ENCODE measurements at regions not wholly inside any gene's neighbourhood (a gene's known extent, or its start where the extent isn't known, plus 50 kb on each side); places are given as distances from the start of the nearest gene placed in this dataset.
"Not testable (repeated sequence)": the region's sequence is repeated elsewhere in the genome, so short reads cannot be mapped to it uniquely, and the experiment has no call there.

DNA sequence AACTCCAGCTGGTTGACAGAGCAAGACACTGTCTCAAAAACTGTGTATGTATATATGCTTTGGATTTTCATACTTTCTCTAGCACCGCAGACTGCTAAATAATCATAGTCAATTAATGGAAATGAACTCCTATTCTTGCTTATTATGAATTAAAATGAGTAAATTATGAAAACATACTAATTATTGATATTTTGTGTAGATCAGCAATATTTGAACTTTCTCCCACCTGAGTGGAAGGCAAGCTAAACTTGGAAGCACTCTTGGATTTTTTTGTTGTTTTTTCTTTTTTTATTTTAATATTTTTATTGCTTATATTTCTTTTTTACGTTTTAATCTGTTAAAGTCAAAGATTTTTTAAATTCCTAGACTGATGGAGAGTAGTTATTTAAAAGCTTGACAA is 201.7 kb downstream of the CDRT15L2 start:
- H3K36me3 ChIP-seq (ENCODE audit: control insufficient read depth, insufficient read depth, low read length): no peaks in the 10 kb centered on the region
- no CpG with 5 or more reads among the region's 2 CpGs for WGBS (ENCODE audit: insufficient coverage)
- H3K4me1 ChIP-seq (ENCODE audit: control insufficient read depth, insufficient read depth, low read length): peaks cover 6% of the 10 kb centered on the region
- no peak overlapping the region for H3K4me3 ChIP-seq (ENCODE audit: low read depth, low read length)
- H3K9me3 ChIP-seq (ENCODE audit: control insufficient read depth, insufficient read depth, low read length): no peaks in the 10 kb centered on the region
- no peak for DNase-seq (ENCODE audit: low read depth in 4 of 6, low spot score in 6 of 6)
- peaks cover 4% of the 10 kb centered on the region for H3K27me3 ChIP-seq (ENCODE audit: control insufficient read depth, insufficient read depth, low read length)
- H3K27ac ChIP-seq (ENCODE audit: low read depth, low read length): no peak overlapping the region

DNA sequence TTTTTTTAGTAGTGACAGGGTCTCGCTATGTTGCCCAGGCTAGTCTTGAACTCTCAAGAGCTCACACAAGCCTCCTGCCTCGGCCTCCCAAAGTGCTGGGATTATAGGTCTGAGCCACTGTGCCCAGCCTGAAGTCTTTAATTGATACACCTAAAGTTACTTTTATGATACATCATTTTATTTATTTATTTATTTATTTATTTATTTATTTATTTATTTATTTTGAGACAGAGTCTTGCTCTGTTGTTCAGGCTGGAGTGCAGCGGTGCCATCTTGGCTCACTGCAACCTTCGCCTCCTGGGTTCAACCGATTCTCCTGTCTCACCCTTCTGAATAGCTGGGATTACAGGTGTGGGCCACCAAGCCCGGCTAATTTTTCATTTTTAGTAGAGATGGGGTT is 202.3 kb downstream of the CDRT15L2 start:
- not testable (repeated sequence) for H3K36me3 ChIP-seq (ENCODE audit: control insufficient read depth, insufficient read depth, low read length); DNase-seq (ENCODE audit: low read depth in 4 of 6, low spot score in 6 of 6); H3K27me3 ChIP-seq (ENCODE audit: control insufficient read depth, insufficient read depth, low read length); H3K27ac ChIP-seq (ENCODE audit: low read depth, low read length); H3K9me3 ChIP-seq (ENCODE audit: control insufficient read depth, insufficient read depth, low read length); H3K4me3 ChIP-seq (ENCODE audit: low read depth, low read length); H3K4me1 ChIP-seq (ENCODE audit: control insufficient read depth, insufficient read depth, low read length)
- 96% methylated on average over 4 of the region's 6 CpGs for WGBS (ENCODE audit: insufficient coverage)

DNA sequence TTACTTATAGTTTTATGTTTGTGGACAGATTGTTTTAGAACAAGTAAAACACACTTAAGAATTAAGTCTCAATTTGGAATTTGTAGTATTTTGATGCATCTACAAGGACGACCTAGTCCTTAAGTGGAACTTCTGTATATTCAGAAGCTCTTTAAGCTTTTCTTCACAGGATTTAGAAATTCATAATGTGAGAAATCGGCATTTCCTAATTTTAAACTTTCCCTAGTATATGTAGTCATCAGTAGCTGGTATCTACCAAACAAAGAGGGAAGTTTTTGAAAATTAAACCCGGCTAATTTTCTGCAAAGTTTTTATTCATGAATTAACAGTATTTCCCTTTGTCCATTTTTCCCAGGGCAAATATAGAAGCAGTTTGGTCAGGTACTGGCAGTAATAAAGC is 203.6 kb downstream of the CDRT15L2 start:
- H3K9me3 ChIP-seq (ENCODE audit: control insufficient read depth, insufficient read depth, low read length): no peaks in the 10 kb centered on the region

DNA sequence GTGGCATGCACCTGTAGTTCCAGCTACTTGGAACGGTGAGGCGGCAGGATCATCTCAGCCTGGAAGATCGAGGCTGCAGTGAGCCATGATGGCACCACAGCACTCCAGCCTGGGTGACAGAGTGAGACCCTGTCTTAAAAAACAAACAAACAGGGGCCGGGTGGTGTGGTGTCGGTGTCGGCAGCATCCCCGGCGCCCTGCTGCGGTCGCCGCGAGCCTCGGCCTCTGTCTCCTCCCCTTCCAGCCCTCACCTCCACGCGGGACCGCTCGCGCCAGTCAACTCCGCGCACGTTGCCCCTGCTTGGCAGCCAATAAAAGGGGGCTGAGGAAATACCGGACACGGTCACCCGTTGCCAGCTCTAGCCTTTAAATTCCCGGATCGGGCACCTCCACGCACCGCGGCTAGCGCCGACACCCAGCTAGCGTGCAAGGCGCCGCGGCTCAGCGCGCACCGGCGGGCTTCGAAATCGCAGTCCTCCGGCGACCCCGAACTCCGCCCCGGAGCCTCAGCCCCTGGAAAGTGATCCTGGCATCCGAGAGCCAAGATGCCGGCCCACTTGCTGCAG is 204.7 kb downstream of the CDRT15L2 start:
- no peak overlapping the region for H3K4me3 ChIP-seq (ENCODE audit: low read depth, low read length)
- peak in 1 of 6 donors; percentile 5 for DNase-seq (ENCODE audit: low read depth in 4 of 6, low spot score in 6 of 6)
- H3K4me1 ChIP-seq (ENCODE audit: control insufficient read depth, insufficient read depth, low read length): peaks cover 6% of the 10 kb centered on the region
- H3K27me3 ChIP-seq (ENCODE audit: control insufficient read depth, insufficient read depth, low read length): peaks cover 4% of the 10 kb centered on the region
- H3K9me3 ChIP-seq (ENCODE audit: control insufficient read depth, insufficient read depth, low read length): no peaks in the 10 kb centered on the region
- WGBS (ENCODE audit: insufficient coverage): 20% methylated on average over 45 of the region's 48 CpGs
- no peaks in the 10 kb centered on the region for H3K36me3 ChIP-seq (ENCODE audit: control insufficient read depth, insufficient read depth, low read length)
- no peak overlapping the region for H3K27ac ChIP-seq (ENCODE audit: low read depth, low read length)

More for the DNA sequence above, 203.6 kb downstream of the CDRT15L2 start:
- no peak for DNase-seq (ENCODE audit: low read depth in 4 of 6, low spot score in 6 of 6)
- no CpG with 5 or more reads among the region's 3 CpGs for whole genome bisulfite sequencing (ENCODE audit: insufficient coverage)
- Histone ChIP-seq H3K4me3 (ENCODE audit: low read depth, low read length) (no peak overlapping the region), H3K27me3 (ENCODE audit: control insufficient read depth, insufficient read depth, low read length) (peaks cover 4% of the 10 kb centered on the region), H3K27ac (ENCODE audit: low read depth, low read length) (no peak overlapping the region), H3K36me3 (ENCODE audit: control insufficient read depth, insufficient read depth, low read length) (no peaks in the 10 kb centered on the region), H3K4me1 (ENCODE audit: control insufficient read depth, insufficient read depth, low read length) (peaks cover 6% of the 10 kb centered on the region)

DNA sequence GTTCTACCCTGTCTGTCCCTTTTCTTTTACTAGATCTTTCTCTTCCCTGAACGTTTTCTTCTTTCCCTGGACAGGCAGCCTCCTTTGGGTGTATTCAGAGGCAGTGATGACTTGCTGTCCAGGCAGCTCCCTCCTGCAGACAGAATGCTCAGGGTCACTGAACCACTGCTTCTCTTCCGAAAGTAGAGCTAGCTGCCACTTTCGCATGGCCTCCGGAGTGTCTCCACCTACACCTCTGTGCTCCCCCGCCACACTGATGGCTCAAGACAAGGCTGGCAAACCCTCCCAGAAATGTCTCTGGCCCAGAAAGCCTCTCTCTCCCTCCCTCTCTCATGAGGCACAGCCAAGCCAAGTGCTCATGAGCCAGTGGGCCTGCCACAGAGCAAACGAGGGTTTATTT is 207.8 kb downstream of the CDRT15L2 start:
- WGBS (ENCODE audit: insufficient coverage): 89% methylated on average over 6 of the region's 6 CpGs
- Histone ChIP-seq H3K4me3 (ENCODE audit: low read depth, low read length) (no peak overlapping the region), H3K36me3 (ENCODE audit: control insufficient read depth, insufficient read depth, low read length) (no peaks in the 10 kb centered on the region), H3K4me1 (ENCODE audit: control insufficient read depth, insufficient read depth, low read length) (peaks cover 6% of the 10 kb centered on the region), H3K27me3 (ENCODE audit: control insufficient read depth, insufficient read depth, low read length) (peaks cover 4% of the 10 kb centered on the region), H3K27ac (ENCODE audit: low read depth, low read length) (no peak overlapping the region), H3K9me3 (ENCODE audit: control insufficient read depth, insufficient read depth, low read length) (no peaks in the 10 kb centered on the region)
- no peak for DNase-seq (ENCODE audit: low read depth in 4 of 6, low spot score in 6 of 6)

DNA sequence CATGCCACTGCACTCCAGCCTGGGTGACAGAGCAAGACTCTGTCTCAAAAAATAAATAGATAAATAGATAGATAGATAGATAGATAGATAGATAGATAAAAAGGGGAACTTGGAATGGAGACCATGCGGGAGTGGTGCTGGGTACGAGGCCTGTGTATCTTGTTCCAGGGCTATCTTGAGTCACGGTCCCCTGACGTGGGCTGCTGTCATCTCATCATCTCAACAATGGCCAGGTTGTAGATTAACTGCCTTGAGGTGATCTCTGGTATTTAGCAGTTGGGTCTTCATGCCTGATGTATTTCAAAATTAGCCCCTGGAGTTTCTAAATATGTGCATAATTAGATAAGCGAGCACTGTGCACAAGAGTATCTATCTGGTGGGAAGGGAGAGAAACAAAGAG is 212.1 kb downstream of the CDRT15L2 start:
- Histone ChIP-seq H3K4me1 (ENCODE audit: control insufficient read depth, insufficient read depth, low read length) (no peaks in the 10 kb centered on the region), H3K9me3 (ENCODE audit: control insufficient read depth, insufficient read depth, low read length) (no peaks in the 10 kb centered on the region), H3K36me3 (ENCODE audit: control insufficient read depth, insufficient read depth, low read length) (no peaks in the 10 kb centered on the region), H3K4me3 (ENCODE audit: low read depth, low read length) (no peak overlapping the region), H3K27me3 (ENCODE audit: control insufficient read depth, insufficient read depth, low read length) (no peaks in the 10 kb centered on the region), H3K27ac (ENCODE audit: low read depth, low read length) (no peak overlapping the region)
- WGBS (ENCODE audit: insufficient coverage): 100% methylated on average over 2 of the region's 5 CpGs
- no peak for DNase-seq (ENCODE audit: low read depth in 4 of 6, low spot score in 6 of 6)

DNA sequence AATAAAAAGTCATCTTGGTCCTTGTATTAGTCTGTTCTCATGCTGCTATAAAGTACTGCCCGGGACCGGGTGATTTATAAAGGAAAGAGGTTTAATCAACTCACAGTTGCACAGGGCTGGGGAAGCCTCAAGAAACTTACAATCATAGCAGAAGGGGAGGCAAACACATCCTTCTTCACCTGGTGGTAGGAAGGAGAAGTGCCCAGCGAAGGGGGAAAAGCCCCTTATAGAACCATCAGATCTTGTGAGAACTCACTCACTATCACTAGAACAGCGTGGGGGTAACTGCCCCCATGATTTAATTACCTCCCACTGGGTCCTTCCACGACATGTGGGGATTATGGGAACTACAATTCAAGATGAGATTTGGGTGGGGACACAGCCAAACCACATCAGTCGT is 215.0 kb downstream of the CDRT15L2 start:
- WGBS (ENCODE audit: insufficient coverage): 100% methylated on average over 2 of the region's 6 CpGs
- H3K4me3 ChIP-seq (ENCODE audit: low read depth, low read length); H3K27me3 ChIP-seq (ENCODE audit: control insufficient read depth, insufficient read depth, low read length); H3K36me3 ChIP-seq (ENCODE audit: control insufficient read depth, insufficient read depth, low read length); H3K27ac ChIP-seq (ENCODE audit: low read depth, low read length); H3K4me1 ChIP-seq (ENCODE audit: control insufficient read depth, insufficient read depth, low read length); H3K9me3 ChIP-seq (ENCODE audit: control insufficient read depth, insufficient read depth, low read length); DNase-seq (ENCODE audit: low read depth in 4 of 6, low spot score in 6 of 6): not testable (repeated sequence)

DNA sequence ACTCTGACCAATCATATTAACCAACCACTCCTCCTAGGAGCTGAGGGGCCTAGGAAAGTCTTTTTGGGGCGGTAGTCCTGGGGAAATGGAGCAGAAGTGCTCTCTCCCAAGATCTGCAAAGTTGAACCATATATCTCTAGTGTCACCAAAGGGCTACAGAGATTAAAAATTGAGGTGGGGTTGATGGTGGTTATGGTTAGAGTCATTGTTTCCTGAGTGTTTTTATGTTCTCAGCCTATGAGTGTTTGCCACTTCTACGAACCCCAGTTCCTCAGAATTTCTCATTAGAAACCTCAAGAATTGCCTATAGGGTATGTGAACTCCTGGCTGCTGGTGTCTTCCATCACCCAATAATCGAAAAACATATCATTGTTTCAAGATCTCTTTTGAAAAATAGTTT is 217.8 kb downstream of the CDRT15L2 start:
- Histone ChIP-seq H3K27me3 (ENCODE audit: control insufficient read depth, insufficient read depth, low read length) (no peaks in the 10 kb centered on the region), H3K4me3 (ENCODE audit: low read depth, low read length) (no peak overlapping the region), H3K4me1 (ENCODE audit: control insufficient read depth, insufficient read depth, low read length) (no peaks in the 10 kb centered on the region), H3K9me3 (ENCODE audit: control insufficient read depth, insufficient read depth, low read length) (no peaks in the 10 kb centered on the region), H3K27ac (ENCODE audit: low read depth, low read length) (no peak overlapping the region), H3K36me3 (ENCODE audit: control insufficient read depth, insufficient read depth, low read length) (no peaks in the 10 kb centered on the region)
- no peak for DNase-seq (ENCODE audit: low read depth in 4 of 6, low spot score in 6 of 6)
- WGBS (ENCODE audit: insufficient coverage): no CpG with 5 or more reads among the region's 3 CpGs

DNA sequence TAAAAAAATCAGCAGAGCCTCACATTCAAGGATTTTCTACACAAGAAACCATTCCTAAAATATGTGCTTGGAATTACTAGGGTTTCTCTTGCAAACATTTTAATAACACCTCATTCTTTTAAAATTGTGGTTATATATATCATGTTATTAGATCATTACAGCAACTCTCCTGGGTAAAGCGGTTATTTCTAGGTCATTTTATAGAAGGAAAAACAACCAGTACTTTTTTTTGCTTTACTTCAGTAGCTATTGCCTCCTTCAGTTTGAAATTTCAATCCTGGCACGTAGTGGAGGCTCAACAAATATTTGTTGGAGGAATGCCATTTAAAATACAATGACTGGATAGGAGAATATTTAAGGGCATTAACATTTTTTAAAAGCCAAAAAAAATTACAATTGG is 220.6 kb downstream of the CDRT15L2 start:
- H3K4me3 ChIP-seq (ENCODE audit: low read depth, low read length): no peak overlapping the region
- no peak for DNase-seq (ENCODE audit: low read depth in 4 of 6, low spot score in 6 of 6)
- no CpG with 5 or more reads among the region's 2 CpGs for WGBS (ENCODE audit: insufficient coverage)
- H3K9me3 ChIP-seq (ENCODE audit: control insufficient read depth, insufficient read depth, low read length): no peaks in the 10 kb centered on the region
- H3K4me1 ChIP-seq (ENCODE audit: control insufficient read depth, insufficient read depth, low read length): no peaks in the 10 kb centered on the region
- H3K36me3 ChIP-seq (ENCODE audit: control insufficient read depth, insufficient read depth, low read length): no peaks in the 10 kb centered on the region
- no peak overlapping the region for H3K27ac ChIP-seq (ENCODE audit: low read depth, low read length)
- no peaks in the 10 kb centered on the region for H3K27me3 ChIP-seq (ENCODE audit: control insufficient read depth, insufficient read depth, low read length)

DNA sequence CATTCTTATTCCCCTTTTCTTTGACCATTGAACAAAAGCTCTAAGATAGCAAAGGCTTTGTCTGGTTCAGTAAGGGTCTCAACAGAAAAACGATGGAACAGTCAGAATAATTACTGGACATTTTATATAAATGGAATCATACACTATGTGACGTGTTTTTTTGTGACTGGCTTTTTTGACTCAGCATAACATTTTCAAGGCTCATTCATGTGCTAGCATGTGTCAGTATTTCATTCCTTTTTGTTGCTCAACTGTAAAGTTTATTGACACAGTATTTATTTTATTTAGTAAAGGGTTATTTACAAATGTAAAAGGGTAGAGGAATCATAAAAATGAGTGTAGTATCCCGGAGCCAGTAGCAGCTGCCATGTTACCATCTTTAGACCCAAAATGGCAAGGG is 226.2 kb downstream of the CDRT15L2 start:
- H3K27ac ChIP-seq (ENCODE audit: low read depth, low read length): no peak overlapping the region
- no peak for DNase-seq (ENCODE audit: low read depth in 4 of 6, low spot score in 6 of 6)
- H3K4me1 ChIP-seq (ENCODE audit: control insufficient read depth, insufficient read depth, low read length): no peaks in the 10 kb centered on the region
- WGBS (ENCODE audit: insufficient coverage): 86% methylated on average over 1 of the region's 3 CpGs
- no peaks in the 10 kb centered on the region for H3K9me3 ChIP-seq (ENCODE audit: control insufficient read depth, insufficient read depth, low read length)
- no peaks in the 10 kb centered on the region for H3K27me3 ChIP-seq (ENCODE audit: control insufficient read depth, insufficient read depth, low read length)
- no peak overlapping the region for H3K4me3 ChIP-seq (ENCODE audit: low read depth, low read length)
- H3K36me3 ChIP-seq (ENCODE audit: control insufficient read depth, insufficient read depth, low read length): no peaks in the 10 kb centered on the region
